HG03571 (cell line): ENCODE measurements at regions not wholly inside any gene's neighbourhood (a gene's known extent, or its start where the extent isn't known, plus 50 kb on each side); places are given as distances from the start of the nearest gene placed in this dataset.
"Not testable (repeated sequence)": the region's sequence is repeated elsewhere in the genome, so short reads cannot be mapped to it uniquely, and the experiment has no call there.

Source experiments
- ATAC-seq: cut with Tn5 transposase; IDR thresholded peaks from one replicate; pipeline ENCODE4 v1.9.1; 2021; ENCODE audit not compliant: unreplicated experiment

- no peak for ATAC-seq
Measured at GRCh38 chr6:62819640-62820039, 391.6 kb upstream of the FKBP1C start.

DNA sequence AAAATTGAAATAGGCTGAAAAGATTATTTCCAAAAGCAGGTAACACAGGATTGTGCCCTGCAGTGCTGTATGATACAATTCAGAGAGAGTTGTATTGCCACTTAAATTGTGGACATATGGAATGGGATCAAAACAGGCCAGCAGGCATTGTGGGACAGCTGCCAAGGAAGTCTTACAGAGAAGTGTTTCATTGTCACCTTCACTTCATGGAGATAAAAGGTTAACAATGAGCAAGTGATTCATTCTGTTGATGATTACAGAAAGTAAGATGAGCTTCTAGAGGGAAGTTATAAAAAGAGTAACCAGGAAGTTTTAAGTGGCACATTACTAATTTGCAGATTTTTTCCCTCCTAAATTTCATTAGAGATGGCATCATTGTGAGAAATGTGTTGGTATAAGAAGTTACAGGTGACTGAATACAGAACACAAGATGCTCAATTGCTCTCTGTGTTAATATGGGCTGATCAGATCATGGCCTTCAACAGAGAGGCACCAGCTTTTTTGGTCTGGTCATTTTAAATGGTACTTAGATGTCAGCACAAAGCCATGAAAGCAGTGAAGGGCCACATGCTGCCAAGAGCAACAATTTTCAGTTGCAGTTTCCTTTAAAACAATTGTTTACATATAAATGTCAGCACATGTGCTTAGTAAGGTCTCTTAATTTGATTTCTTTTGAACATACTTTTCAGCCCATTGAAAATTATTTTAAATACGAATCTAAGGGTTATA lies 402.5 kb upstream of the FKBP1C start:
- no peak for ATAC-seq

- ATAC-seq: no peak
Measured at GRCh38 chr6:62805431-62805830, 405.8 kb upstream of the FKBP1C start.

- no peak for ATAC-seq
Measured at GRCh38 chr6:62803094-62803493, 408.2 kb upstream of the FKBP1C start.

GRCh38 chr6:62797190-62797589 lies 414.1 kb upstream of the FKBP1C start:
- no peak for ATAC-seq

GRCh38 chr6:62775427-62776022 lies 435.7 kb upstream of the FKBP1C start:
- no peak for ATAC-seq

DNA sequence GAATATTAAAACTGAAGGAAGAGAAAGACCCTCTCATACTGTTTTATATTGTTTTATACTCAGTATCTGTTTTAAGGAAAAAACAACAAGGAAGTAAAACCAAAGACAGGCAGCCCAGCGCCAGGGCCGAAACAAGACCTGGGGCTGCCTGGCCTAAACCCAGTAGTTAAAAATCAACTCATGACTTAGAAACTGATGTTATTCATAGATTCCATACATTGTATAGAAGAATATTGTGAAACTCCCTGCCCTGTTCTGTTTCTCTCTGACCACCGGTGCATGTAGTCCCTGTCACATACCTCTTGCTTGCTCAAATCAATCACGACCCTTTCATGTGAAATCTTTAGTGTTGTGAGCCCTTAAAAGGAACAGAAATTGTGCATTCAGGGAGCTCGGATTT lies 445.1 kb upstream of the FKBP1C start:
- ATAC-seq: not testable (repeated sequence)

- no peak for ATAC-seq
Measured at GRCh38 chr6:62764841-62765240, 446.4 kb upstream of the FKBP1C start.

- no peak for ATAC-seq
Measured at GRCh38 chr6:62763125-62763912, 447.9 kb upstream of the FKBP1C start.

GRCh38 chr6:62746968-62747367 lies 460.9 kb upstream of the KHDRBS2 start:
- ATAC-seq: no peak

GRCh38 chr6:62746161-62746560 lies 460.1 kb upstream of the KHDRBS2 start:
- no peak for ATAC-seq

- no peak for ATAC-seq
Measured at GRCh38 chr6:62740596-62740995, 454.6 kb upstream of the KHDRBS2 start.

DNA sequence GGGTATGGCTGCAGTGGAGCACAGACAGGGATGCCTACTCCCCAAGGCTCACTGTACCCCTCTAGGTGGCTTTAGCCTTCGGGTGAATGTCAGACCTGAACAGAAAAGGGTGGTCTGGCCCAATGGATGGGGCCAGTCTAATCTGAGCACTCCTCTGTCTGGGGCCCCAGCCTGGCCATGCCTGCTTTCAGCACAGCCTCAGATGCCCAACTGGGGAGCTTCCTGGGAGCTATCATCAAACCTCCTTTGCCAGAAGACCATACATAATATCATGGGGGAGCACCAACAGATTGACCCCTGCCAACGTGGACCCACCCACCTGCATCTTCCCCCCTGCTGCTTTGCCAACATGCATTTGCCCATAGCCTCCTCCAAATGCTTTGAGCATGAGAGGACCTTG lies 454.1 kb upstream of the KHDRBS2 start:
- ATAC-seq: no peak

GRCh38 chr6:62737792-62738191 lies 451.8 kb upstream of the KHDRBS2 start:
- no peak for ATAC-seq

DNA sequence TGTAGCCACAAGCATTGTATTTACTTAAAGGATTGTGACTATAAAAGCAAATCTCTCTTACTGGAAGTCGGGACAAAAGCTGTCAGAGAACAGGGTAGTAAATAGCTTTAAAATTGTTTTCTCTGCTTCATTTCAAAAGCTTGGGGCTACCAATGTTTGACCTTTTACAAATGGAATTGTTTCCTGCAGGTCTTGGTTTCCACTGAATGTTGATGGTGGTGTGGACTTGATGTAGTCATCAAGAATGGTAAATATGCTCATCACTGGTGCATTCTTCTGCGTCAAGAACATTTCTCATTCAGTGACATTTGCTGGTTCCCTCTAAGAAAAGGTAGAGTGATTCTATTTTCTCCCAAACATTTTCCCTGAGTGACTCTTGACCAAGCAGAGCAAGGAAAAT lies 435.4 kb upstream of the KHDRBS2 start:
- ATAC-seq: no peak

- no peak for ATAC-seq
Measured at GRCh38 chr6:62716719-62717118, 430.7 kb upstream of the KHDRBS2 start.

DNA sequence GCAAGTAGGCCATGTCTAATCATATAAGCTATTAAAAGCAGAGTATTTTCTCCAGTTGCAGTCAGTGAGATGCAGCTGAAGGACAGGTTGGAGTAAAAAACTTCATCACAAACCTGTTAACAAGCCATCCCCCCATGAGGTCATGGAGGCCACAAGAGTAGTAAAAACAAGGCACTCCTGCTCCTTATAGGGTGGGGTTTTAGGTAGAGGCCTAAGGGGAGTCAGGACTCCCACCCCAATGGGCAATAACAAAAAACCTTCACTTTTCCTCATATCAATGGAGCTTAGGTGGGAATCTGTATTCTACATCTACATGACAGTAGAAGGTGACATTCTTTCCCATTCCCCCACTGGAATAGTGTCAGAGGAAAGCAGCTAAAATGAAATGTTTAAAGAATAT lies 428.1 kb upstream of the KHDRBS2 start:
- ATAC-seq: no peak

DNA sequence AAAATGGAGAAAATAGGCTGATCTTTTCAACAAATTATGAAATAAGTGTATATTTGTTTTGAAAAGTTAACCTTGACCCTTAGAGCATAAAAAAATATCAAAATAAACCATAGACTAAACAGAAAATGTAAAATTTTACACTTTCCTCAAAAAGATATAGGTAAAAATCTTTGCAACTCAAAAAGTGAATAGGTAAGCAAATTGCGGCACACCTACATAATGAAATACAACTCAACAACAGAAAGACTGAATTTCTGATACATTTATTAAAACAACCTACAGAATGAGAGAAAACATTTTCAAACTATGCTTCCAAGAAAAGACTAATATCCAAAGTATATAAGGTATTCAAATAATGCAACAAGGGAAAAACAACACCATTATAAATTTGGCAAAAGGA lies 425.7 kb upstream of the KHDRBS2 start:
- no peak for ATAC-seq

DNA sequence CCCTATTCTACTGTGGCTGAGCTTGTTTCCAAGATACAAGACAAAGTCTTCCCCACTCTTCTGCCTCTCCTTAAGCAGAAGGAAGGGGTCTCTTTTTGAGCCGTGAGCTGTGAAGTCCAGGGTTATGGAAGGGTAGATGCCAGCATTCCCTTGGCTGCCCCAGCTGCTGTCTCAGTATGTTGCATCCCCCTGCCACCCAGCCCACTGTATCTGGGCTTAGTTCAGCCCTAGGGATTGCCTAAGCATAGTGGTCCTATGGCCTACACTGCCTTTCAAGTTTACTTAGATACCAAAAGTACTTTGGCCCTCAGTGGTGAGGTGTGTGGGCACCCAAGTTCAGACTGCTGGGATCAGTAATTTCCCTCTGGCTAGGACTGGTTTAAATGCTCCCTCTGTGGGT lies 421.9 kb upstream of the KHDRBS2 start:
- ATAC-seq: no peak

DNA sequence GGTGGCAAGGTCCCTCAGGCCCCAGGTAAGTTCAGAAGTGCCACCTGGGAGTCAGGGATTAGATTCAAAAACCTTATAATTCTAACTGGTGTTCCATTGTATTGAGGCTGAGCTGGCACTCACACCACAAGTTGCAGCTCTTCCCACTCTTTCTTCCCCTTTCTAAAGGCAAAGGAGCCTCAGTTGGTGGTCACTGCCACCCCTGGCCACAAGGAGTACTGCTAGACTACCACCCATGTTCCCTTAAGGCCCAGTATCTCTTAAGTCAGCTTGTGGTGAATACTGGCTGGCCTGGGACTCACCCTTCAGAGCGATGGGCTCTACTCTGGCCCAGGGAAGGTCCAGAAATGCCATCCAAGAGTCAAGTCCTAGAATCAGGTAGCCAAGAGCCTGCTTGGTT lies 421.1 kb upstream of the KHDRBS2 start:
- ATAC-seq: no peak

GRCh38 chr6:62683063-62683462 lies 397.0 kb upstream of the KHDRBS2 start:
- ATAC-seq: no peak

- no peak for ATAC-seq
Measured at GRCh38 chr6:62681108-62681507, 395.1 kb upstream of the KHDRBS2 start.
